ENCODE measurements at regions not wholly inside any gene's neighbourhood (a gene's known extent, or its start where the extent isn't known, plus 50 kb on each side); places are given as distances from the start of the nearest gene placed in this dataset.
"Not testable (repeated sequence)": the region's sequence is repeated elsewhere in the genome, so short reads cannot be mapped to it uniquely, and the experiment has no call there.

DNA sequence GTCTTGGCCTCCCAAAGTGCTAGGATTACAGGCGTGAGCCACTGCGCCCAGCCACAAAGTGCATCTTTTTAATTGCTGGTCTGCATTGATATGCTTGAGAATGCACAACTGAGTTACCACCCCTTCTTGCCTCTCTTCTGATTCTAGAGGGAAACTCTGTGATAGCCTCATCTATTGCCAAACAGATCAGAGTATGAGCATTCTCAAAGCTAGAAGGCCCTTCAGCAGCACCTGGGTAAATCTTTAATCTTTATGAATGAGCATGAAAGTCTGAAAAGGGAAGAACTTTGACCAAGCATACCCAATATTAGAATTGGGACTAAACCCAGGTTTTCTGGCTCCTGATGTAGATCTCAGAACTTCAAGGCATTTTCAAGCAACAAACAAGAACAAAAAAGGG lies 298.3 kb upstream of the TNC start:
- Histone ChIP-seq H3K9me3 (ENCODE audit: control insufficient read depth in 2 of 2, insufficient read depth in 1 of 2, low read depth in 1 of 2, low read length in 1 of 2) (peaks cover 0 to 6% of the 10 kb centered on the region in 2 donors), H3K27me3 (ENCODE audit: control insufficient read depth in 3 of 3, insufficient read depth in 3 of 3, low read length in 3 of 3) (no peaks in the 10 kb centered on the region), H3K4me1 (ENCODE audit: control insufficient read depth in 3 of 3, insufficient read depth in 2 of 3, low read depth in 1 of 3, low read length in 2 of 3) (peaks cover 0 to 10% (median 0%) of the 10 kb centered on the region in 3 donors), H3K27ac (ENCODE audit: low read depth in 1 of 3, low read length in 2 of 3) (no peak overlapping the region), H3K36me3 (ENCODE audit: control insufficient read depth in 3 of 3, insufficient read depth in 2 of 3, low read depth in 1 of 3, low read length in 3 of 3) (no peaks in the 10 kb centered on the region), H3K4me3 (ENCODE audit: low read depth in 1 of 3, low read length in 3 of 3) (no peak overlapping the region)
- peak; percentile 42 to 66 for DNase-seq
- FAIRE-seq, result no peak
- 9 to 57% (median 38%) methylated on average over 2 of the region's 2 CpGs for WGBS, 3 donors

DNA sequence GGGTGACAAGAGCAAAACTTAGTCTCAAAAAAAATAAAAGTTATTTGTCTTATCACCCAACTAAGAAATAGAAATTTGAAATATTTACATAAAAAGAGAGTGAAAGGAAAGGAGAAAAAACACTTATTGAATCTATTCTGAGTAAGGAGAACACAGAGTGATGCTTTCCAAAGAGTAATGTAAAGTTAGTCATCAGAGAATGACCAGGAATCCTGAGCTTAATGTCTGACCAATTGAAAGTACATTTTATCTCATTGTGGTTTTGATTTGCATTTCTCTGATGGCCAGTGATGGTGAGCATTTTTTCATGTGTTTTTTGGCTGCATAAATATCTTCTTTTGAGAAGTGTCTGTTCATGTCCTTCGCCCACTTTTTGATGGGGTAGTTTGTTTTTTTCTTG lies 300.2 kb upstream of the TNC start:
- H3K4me3 ChIP-seq (ENCODE audit: low read depth in 1 of 3, low read length in 3 of 3); H3K36me3 ChIP-seq (ENCODE audit: control insufficient read depth in 3 of 3, insufficient read depth in 2 of 3, low read depth in 1 of 3, low read length in 3 of 3); H3K27ac ChIP-seq (ENCODE audit: low read depth in 1 of 3, low read length in 2 of 3); DNase-seq; FAIRE-seq; H3K4me1 ChIP-seq (ENCODE audit: control insufficient read depth in 3 of 3, insufficient read depth in 2 of 3, low read depth in 1 of 3, low read length in 2 of 3); H3K27me3 ChIP-seq (ENCODE audit: control insufficient read depth in 3 of 3, insufficient read depth in 3 of 3, low read length in 3 of 3): not testable (repeated sequence)
- peaks cover 0 to 17% of the 10 kb centered on the region in 2 donors for H3K9me3 ChIP-seq (ENCODE audit: control insufficient read depth in 2 of 2, insufficient read depth in 1 of 2, low read depth in 1 of 2, low read length in 1 of 2)
- 36 to 91% (median 84%) methylated on average over 1 of the region's 1 CpG for WGBS, 3 donors

DNA sequence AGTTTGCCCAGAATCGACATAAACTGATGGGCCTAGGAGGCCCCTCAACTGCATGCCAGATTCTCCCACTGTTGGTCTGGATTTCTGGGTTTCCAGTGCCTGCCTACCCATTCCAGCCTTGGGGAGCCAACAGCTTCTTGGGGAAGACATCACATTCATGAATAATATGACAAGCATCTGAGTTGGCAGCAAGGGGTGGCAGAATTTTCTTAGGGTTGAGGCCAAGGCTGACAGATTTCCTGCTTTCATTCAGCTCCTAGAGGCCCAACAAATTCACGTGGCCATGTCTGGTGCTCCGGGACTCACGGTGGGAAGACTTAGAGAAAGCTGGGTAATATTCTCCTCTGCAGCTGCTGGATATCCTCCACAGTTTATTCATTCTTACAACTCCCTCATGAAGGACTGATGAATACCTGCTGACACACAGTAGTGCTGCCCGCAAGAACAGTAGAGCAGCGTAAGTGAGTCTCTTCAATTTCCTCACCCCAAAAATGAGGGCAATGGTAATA lies 305.0 kb upstream of the TNC start:
- WGBS, 3 donors, result 83 to 98% (median 90%) methylated on average over 6 of the region's 6 CpGs
- Histone ChIP-seq H3K36me3 (ENCODE audit: control insufficient read depth in 3 of 3, insufficient read depth in 2 of 3, low read depth in 1 of 3, low read length in 3 of 3) (no peaks in the 10 kb centered on the region), H3K4me3 (ENCODE audit: low read depth in 1 of 3, low read length in 3 of 3) (no peak overlapping the region), H3K4me1 (ENCODE audit: control insufficient read depth in 3 of 3, insufficient read depth in 2 of 3, low read depth in 1 of 3, low read length in 2 of 3) (peaks cover 0 to 2% (median 0%) of the 10 kb centered on the region in 3 donors), H3K9me3 (ENCODE audit: control insufficient read depth in 2 of 2, insufficient read depth in 1 of 2, low read depth in 1 of 2, low read length in 1 of 2) (peaks cover 0 to 37% of the 10 kb centered on the region in 2 donors), H3K27ac (ENCODE audit: low read depth in 1 of 3, low read length in 2 of 3) (no peak overlapping the region), H3K27me3 (ENCODE audit: control insufficient read depth in 3 of 3, insufficient read depth in 3 of 3, low read length in 3 of 3) (no peaks in the 10 kb centered on the region)
- DNase-seq (no peak), FAIRE-seq (no peak)

DNA sequence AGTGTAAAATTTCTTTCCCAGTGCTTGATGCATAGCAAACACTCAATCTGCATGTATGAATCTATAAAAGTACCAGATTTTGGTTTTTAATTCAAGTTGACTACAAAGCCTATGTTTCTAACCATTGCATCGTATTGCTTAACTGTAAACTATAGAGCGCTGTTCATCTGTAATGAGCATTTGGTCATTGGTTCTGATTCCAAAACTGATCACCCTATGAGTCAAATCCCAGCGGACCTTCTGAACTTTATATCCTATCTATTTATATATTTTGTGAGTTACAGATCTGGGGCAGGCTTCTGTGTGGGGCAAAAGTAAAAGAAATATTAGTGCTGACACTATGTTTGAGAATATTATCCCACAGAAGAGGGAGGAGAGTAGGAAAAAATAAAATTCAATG lies 305.7 kb upstream of the TNC start:
- DNase-seq (no peak), FAIRE-seq (no peak)
- Histone ChIP-seq H3K9me3 (ENCODE audit: control insufficient read depth in 2 of 2, insufficient read depth in 1 of 2, low read depth in 1 of 2, low read length in 1 of 2) (peaks cover 0 to 37% of the 10 kb centered on the region in 2 donors), H3K27ac (ENCODE audit: low read depth in 1 of 3, low read length in 2 of 3) (no peak overlapping the region), H3K36me3 (ENCODE audit: control insufficient read depth in 3 of 3, insufficient read depth in 2 of 3, low read depth in 1 of 3, low read length in 3 of 3) (no peaks in the 10 kb centered on the region), H3K4me1 (ENCODE audit: control insufficient read depth in 3 of 3, insufficient read depth in 2 of 3, low read depth in 1 of 3, low read length in 2 of 3) (peaks cover 0 to 2% (median 0%) of the 10 kb centered on the region in 3 donors), H3K4me3 (ENCODE audit: low read depth in 1 of 3, low read length in 3 of 3) (no peak overlapping the region), H3K27me3 (ENCODE audit: control insufficient read depth in 3 of 3, insufficient read depth in 3 of 3, low read length in 3 of 3) (no peaks in the 10 kb centered on the region)
- WGBS, 3 donors, result 87 to 95% (median 93%) methylated on average over 3 of the region's 3 CpGs

DNA sequence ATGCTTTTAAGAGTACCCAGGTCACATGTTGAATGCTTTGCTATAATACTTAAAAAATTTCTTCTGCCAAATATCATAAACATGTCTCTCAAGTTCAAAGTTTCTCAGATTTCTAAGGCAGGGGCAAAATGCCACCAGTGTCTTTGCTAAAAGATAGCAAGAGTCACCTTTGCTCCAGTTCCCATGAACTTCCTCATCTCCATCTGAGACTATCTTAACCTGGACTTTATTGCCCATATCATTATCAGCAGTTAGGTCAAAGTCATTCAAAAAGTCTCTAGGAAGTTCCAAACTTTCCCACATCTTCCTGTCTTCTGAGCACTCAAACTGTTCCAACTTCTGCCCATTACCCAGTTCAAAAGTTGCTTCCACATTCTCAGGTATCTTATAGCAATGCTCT lies 307.6 kb upstream of the TNC start:
- Histone ChIP-seq H3K4me1 (ENCODE audit: control insufficient read depth in 3 of 3, insufficient read depth in 2 of 3, low read depth in 1 of 3, low read length in 2 of 3) (peaks cover 0 to 2% (median 0%) of the 10 kb centered on the region in 3 donors), H3K9me3 (ENCODE audit: control insufficient read depth in 2 of 2, insufficient read depth in 1 of 2, low read depth in 1 of 2, low read length in 1 of 2) (peaks cover 0 to 33% of the 10 kb centered on the region in 2 donors), H3K27me3 (ENCODE audit: control insufficient read depth in 3 of 3, insufficient read depth in 3 of 3, low read length in 3 of 3) (no peaks in the 10 kb centered on the region), H3K36me3 (ENCODE audit: control insufficient read depth in 3 of 3, insufficient read depth in 2 of 3, low read depth in 1 of 3, low read length in 3 of 3) (no peaks in the 10 kb centered on the region), H3K4me3 (ENCODE audit: low read depth in 1 of 3, low read length in 3 of 3) (no peak overlapping the region), H3K27ac (ENCODE audit: low read depth in 1 of 3, low read length in 2 of 3) (no peak overlapping the region)
- no peak for FAIRE-seq
- DNase-seq, result peak; percentile 71 to 87

DNA sequence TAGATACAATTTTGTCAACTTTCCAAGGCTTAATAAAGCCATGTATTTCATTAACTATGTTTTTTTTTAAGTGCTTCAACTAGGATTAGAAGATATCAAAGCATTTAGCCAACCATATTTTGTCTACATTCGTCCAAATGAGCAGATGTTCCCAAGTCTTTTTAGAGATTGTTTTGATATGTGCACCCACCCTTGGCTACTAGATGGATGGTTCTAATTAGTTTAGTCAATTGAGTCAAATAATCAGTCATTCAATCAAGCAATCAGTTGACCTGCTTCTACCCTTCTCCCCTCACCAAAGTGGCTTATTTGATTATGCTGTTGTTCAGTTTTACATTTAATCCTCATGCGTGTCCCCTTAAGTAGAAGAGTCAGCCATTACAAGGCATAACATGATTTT lies 319.5 kb upstream of the TNC start:
- Histone ChIP-seq H3K36me3 (ENCODE audit: control insufficient read depth in 3 of 3, insufficient read depth in 2 of 3, low read depth in 1 of 3, low read length in 3 of 3) (no peaks in the 10 kb centered on the region), H3K4me3 (ENCODE audit: low read depth in 1 of 3, low read length in 3 of 3) (no peak overlapping the region), H3K4me1 (ENCODE audit: control insufficient read depth in 3 of 3, insufficient read depth in 2 of 3, low read depth in 1 of 3, low read length in 2 of 3) (peaks cover 0 to 4% (median 0%) of the 10 kb centered on the region in 3 donors), H3K27me3 (ENCODE audit: control insufficient read depth in 3 of 3, insufficient read depth in 3 of 3, low read length in 3 of 3) (no peaks in the 10 kb centered on the region), H3K27ac (ENCODE audit: low read depth in 1 of 3, low read length in 2 of 3) (no peak overlapping the region), H3K9me3 (ENCODE audit: control insufficient read depth in 2 of 2, insufficient read depth in 1 of 2, low read depth in 1 of 2, low read length in 1 of 2) (no peaks in the 10 kb centered on the region)
- FAIRE-seq (no peak), DNase-seq (no peak)
- 71 to 88% (median 72%) methylated on average over 2 of the region's 2 CpGs for WGBS, 3 donors

DNA sequence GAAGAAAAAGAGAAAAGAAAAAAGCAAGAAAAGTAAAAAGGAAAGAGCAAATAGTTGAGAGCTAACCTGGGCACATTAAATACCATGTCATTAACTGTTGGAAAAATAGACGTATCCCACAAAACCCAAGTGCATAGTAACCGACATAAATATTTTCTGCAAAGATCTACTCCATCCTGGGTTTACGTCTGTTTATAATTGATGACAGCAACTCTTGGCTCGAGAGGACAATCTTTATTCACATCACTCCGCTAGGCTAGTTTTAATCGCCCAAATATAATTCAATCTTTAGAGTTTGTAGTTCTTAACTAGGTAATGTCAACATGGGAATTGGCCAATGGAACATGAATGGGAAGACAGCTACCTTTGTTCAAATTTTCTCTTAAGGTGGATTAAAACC lies 321.7 kb upstream of the TNC start:
- DNase-seq, result no peak
- WGBS, 3 donors, result 59 to 77% (median 76%) methylated on average over 6 of the region's 6 CpGs
- Histone ChIP-seq H3K36me3 (ENCODE audit: control insufficient read depth in 3 of 3, insufficient read depth in 2 of 3, low read depth in 1 of 3, low read length in 3 of 3) (no peaks in the 10 kb centered on the region), H3K9me3 (ENCODE audit: control insufficient read depth in 2 of 2, insufficient read depth in 1 of 2, low read depth in 1 of 2, low read length in 1 of 2) (no peaks in the 10 kb centered on the region), H3K4me1 (ENCODE audit: control insufficient read depth in 3 of 3, insufficient read depth in 2 of 3, low read depth in 1 of 3, low read length in 2 of 3) (peaks cover 0 to 4% (median 0%) of the 10 kb centered on the region in 3 donors), H3K27ac (ENCODE audit: low read depth in 1 of 3, low read length in 2 of 3) (no peak overlapping the region), H3K4me3 (ENCODE audit: low read depth in 1 of 3, low read length in 3 of 3) (no peak overlapping the region), H3K27me3 (ENCODE audit: control insufficient read depth in 3 of 3, insufficient read depth in 3 of 3, low read length in 3 of 3) (no peaks in the 10 kb centered on the region)
- FAIRE-seq, result no peak

DNA sequence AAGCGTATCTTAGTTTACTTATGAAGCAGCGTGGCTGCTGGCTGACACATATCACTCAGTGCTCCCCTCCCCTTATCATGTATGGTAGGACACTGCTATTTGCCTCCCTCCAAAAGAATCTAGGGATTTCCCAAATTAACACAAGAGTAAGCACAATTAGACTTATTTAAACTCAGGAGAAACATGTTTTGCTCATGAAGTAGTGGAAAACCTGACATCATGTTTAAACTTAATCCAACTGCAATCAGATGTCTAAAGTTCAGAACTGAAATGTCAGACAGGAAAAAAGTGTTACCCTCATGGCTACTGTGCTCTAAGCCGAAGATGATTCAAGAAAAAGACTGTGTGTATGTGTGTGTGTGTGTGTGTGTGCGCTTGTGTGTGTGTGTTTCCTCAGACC lies 324.1 kb upstream of the TNC start:
- 42 to 53% (median 51%) methylated on average over 4 of the region's 4 CpGs for WGBS, 3 donors
- no peaks in the 10 kb centered on the region for H3K36me3 ChIP-seq (ENCODE audit: control insufficient read depth in 3 of 3, insufficient read depth in 2 of 3, low read depth in 1 of 3, low read length in 3 of 3)
- no peak for FAIRE-seq
- H3K9me3 ChIP-seq (ENCODE audit: control insufficient read depth in 2 of 2, insufficient read depth in 1 of 2, low read depth in 1 of 2, low read length in 1 of 2), result no peaks in the 10 kb centered on the region
- H3K4me1 ChIP-seq (ENCODE audit: control insufficient read depth in 3 of 3, insufficient read depth in 2 of 3, low read depth in 1 of 3, low read length in 2 of 3), result peaks cover 0 to 4% (median 0%) of the 10 kb centered on the region in 3 donors
- H3K27ac ChIP-seq (ENCODE audit: low read depth in 1 of 3, low read length in 2 of 3), result peak overlapping the region in 1 of 3 donors; percentile 39
- peak in 1 of 2 donors; percentile 80 for DNase-seq
- no peak overlapping the region for H3K4me3 ChIP-seq (ENCODE audit: low read depth in 1 of 3, low read length in 3 of 3)
- H3K27me3 ChIP-seq (ENCODE audit: control insufficient read depth in 3 of 3, insufficient read depth in 3 of 3, low read length in 3 of 3), result no peaks in the 10 kb centered on the region

DNA sequence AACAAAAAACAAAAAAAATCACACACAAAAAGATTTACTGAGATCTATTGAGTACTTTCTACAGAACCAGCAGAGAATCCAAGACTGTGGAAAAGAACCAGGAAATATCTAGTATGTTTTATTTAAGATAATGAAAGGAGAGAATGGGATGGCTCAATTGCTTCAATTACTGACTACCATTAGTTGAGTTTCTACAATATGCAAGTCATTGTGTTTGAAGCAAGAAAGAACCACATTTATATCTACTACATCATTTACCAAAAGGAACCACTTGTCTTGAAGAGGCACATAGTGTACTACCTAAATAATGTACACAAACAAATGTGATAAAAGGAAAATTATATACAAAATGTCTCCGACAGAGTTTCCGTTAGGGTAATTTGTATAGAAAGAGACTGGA lies 325.9 kb upstream of the TNC start:
- FAIRE-seq (no peak), DNase-seq (no peak)
- H3K27ac ChIP-seq (ENCODE audit: low read depth in 1 of 3, low read length in 2 of 3), result no peak overlapping the region
- WGBS, 3 donors, result 89 to 96% (median 95%) methylated on average over 2 of the region's 2 CpGs
- H3K4me1 ChIP-seq (ENCODE audit: control insufficient read depth in 3 of 3, insufficient read depth in 2 of 3, low read depth in 1 of 3, low read length in 2 of 3), result peaks cover 0 to 4% (median 0%) of the 10 kb centered on the region in 3 donors
- no peaks in the 10 kb centered on the region for H3K9me3 ChIP-seq (ENCODE audit: control insufficient read depth in 2 of 2, insufficient read depth in 1 of 2, low read depth in 1 of 2, low read length in 1 of 2)
- no peak overlapping the region for H3K4me3 ChIP-seq (ENCODE audit: low read depth in 1 of 3, low read length in 3 of 3)
- H3K36me3 ChIP-seq (ENCODE audit: control insufficient read depth in 3 of 3, insufficient read depth in 2 of 3, low read depth in 1 of 3, low read length in 3 of 3), result no peaks in the 10 kb centered on the region
- H3K27me3 ChIP-seq (ENCODE audit: control insufficient read depth in 3 of 3, insufficient read depth in 3 of 3, low read length in 3 of 3), result no peaks in the 10 kb centered on the region
